ENCODE measurements at regions not wholly inside any gene's neighbourhood (a gene's known extent, or its start where the extent isn't known, plus 50 kb on each side); places are given as distances from the start of the nearest gene placed in this dataset.

DNA sequence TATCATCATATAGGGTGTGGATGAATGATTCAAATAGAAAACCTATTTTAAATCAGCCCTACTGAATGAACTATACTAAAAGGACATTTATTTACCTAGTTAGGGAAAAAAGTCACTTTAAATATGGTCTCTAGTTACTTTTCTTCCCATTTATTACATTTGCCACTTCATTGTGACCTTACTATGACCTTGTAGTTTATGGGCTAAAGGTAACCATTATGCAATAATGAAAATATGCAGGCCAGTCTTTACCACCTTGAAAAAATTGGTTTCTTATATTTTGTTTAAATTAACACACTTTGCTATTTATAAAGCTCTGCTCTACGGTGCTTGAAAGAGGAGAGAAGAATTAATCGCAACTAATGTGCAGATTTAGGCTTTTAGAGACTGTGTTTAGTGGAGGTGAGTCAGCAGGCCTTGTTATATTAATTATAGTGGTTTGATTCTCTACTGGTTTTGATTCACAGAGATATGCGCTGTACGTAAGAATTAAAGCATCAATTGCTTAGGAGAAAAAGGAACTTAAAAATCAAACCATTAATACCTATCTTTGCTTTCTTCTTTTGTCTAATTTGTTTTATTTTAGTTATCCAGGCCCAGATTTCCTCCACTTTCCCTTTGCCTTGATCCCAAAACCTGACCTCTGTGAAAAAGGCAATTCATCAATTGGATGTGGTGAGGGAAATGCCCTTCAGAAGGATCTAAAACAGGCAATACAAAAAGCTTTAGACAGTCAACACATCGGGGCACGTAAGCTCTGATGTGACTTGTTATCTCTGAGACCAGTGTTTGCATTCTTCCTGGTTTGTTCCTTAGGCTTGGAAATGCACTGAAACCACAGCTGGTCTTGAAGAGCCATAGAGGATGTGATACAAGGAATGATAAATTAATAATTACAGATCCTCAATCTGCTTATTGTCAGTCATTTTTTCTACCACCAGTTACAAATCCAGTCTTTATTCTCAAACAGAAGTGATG lies 141.2 kb upstream of the HDAC9 start:
- in situ Hi-C loops (cut with HindIII; ENCODE audit: low sequenced_read_pairs): loop anchor here (25.0 kb wide), 2 partner anchors 283 to 758 kb away; partner anchors contain the start of gene TWIST1

DNA sequence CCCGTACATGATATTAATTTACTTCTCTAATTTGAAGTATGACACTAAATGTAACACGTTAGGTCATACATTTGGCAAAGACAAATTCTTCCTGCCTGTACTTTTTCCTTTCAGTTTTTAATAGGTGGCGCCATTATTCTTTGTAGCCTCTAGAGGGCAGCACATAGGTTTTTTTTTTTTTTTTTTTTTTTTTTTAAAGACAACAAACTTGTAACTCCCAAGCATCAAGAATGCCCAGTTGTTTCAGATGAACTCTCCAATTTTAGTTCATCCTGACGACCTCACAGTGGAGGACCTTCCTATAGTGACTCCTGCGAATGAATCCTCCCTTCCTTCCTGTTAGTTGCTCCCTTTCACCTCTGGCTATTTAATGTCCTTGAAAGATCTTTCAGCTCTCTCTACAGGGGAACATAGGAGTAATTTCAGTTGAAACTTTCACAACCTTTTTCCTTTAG lies 139.3 kb upstream of the HDAC9 start:
- in situ Hi-C loops (cut with HindIII; ENCODE audit: low sequenced_read_pairs): loop anchor here (25.0 kb wide), 2 partner anchors 281 to 756 kb away; partner anchors contain the start of gene TWIST1

DNA sequence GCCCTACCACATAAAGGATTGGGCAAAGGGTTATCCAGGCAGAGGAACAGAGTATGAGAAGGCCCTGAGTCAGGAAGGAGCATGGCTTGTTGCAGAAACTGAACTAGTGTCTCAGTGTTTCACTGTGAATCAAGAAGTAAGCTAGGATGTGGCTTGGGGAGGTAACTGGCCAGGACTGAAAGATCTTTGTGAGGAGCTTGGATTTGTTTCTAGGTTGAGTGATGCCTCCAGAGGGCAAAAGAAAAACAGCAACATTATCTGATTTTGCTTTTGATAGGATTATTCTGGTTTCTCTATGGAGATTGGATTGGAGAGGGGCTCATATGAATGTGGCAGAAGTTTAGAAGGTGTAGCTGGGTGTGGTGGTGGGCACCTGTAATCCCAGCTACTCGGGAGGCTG lies 137.9 kb upstream of the HDAC9 start:
- in situ Hi-C loops (cut with HindIII; ENCODE audit: low sequenced_read_pairs): loop anchor here (25.0 kb wide), 2 partner anchors 280 to 755 kb away; partner anchors contain the start of gene TWIST1

DNA sequence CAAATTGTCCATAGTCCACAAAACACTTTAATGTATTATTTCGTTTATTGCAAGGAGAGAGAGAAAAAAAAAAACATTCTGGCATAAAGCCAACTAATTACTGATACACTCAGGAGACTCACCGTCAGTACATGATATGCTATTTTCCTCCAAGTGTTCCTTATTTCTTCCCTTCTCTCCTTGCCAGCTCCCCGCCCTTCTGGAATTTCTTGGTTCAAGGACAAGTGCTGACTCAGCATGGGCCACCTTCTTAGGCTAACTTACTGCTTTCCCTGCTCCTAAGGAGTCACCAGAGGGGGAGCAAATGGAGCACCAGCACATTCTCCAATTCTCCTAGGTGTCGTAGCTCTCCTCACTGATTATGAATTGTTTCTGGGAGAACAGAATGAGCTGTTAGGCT lies 133.8 kb upstream of the HDAC9 start:
- in situ Hi-C loops (cut with HindIII; ENCODE audit: low sequenced_read_pairs): loop anchor here (10.0 to 25.0 kb wide), 3 partner anchors 133 to 751 kb away; partner anchors contain the start of genes HDAC9 and TWIST1

DNA sequence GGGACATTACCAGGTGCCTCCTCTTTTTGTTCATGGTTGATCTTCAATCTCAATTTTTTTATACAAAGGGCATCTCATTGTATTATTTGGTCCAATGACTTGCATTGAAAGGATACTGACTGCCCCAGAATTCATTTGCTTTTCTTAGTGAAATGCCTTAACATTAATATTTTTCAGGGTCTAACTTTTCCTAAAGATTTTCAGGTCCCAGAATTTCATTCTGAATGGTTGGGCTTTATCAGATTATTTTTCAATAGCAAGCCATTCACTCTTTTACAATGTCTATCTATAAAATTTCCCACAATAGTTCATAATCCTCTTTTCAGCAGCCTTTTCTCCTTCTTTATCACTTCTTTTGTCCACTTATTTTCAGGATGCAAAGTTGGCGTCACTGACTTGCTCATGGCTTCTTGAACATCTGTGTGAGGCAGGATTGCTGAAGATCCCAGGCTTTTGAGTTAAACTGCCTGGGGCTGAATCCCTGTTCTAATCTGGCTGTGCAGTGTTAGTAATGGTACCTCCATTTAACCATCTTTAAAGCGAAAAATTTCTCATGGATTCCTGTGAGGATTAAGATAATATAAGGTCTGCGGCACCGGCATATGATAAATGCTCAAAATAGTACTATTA lies 131.7 kb upstream of the HDAC9 start:
- in situ Hi-C loops (cut with HindIII; ENCODE audit: low sequenced_read_pairs): loop anchor here (10.0 to 25.0 kb wide), 3 partner anchors 131 to 748 kb away; partner anchors contain the start of genes HDAC9 and TWIST1

DNA sequence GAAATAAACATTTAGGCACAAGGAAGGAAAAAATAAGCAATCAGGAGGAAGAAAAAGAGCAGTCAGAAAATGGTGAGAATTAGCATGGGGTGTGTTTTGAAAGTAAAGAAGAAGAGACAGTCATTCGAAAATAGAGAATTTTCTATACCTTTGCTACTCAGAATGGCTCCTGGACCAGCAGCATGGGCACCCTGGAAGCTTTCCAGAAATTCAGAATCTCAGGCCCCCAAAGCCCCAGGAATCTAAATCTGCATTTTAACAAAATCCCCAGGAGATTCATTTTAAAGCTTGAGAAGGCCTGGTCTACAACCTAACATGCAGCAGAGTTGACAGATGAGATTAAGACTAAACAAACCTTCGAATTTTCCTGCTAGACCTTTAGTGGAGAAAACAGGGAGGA lies 131.2 kb upstream of the HDAC9 start:
- in situ Hi-C loops (cut with HindIII; ENCODE audit: low sequenced_read_pairs): loop anchor here (10.0 to 25.0 kb wide), 3 partner anchors 130 to 748 kb away; partner anchors contain the start of genes HDAC9 and TWIST1

DNA sequence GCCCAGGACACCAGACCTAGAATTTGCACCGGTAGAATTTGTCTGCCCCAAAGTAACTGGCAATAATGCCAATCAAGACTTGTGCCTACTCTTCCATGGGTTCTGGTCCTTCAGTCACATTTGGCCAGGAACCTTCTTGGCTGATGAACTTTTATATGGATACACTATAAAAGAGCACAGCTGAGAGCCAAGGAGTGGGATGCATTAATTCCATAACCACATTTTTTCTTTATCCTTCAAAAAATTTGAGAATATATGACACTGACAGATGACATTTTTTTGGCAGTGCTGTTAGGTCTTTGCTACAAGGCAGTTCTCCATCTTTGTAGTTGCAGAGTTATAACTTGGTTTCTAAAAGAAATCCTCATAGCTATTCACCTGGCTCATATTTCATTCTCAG lies 129.2 kb upstream of the HDAC9 start:
- in situ Hi-C loops (cut with HindIII; ENCODE audit: low sequenced_read_pairs): loop anchor here (5.0 to 25.0 kb wide), 4 partner anchors 36 to 746 kb away; partner anchors contain the start of genes HDAC9 and TWIST1

DNA sequence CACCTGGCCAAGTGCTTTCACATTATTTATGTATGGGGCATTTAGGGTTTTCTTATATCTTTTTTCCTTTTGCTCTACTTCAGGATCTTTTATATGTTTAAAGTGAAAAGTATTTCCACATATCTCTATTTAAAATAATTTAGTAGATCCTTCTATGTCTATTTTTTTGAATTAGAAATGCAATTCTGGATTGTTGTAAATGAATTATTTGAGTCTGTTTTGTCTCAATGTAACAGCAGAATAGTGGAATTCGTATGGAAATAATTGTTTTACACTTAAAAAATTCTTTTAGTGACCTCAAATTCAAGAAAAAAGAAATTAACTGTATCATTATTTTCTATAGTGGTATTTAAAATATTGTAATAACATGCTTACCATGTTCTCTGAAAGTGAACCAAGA lies 126.5 kb upstream of the HDAC9 start:
- in situ Hi-C loops (cut with HindIII; ENCODE audit: low sequenced_read_pairs): loop anchor here (5.0 to 25.0 kb wide), 4 partner anchors 33 to 743 kb away; partner anchors contain the start of genes HDAC9 and TWIST1

DNA sequence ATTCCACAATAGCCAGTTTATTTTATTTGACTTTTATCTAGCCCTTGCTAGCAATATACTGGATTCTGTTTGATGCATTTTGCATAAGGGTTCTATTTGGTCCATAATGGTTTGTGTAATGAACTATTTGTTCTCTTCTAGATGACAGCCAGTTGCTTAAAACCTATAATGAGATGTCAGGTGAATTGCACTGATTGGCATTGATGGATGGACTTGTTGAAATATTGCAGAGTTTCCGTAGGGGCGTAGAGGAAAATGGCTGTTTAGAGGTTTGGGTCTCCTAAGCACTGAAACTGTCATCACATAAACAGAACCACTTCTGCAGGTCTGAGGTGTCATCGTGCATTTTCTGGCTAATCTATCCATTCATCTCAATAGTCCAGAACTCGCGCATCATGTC lies 124.9 kb upstream of the HDAC9 start:
- in situ Hi-C loops (cut with HindIII; ENCODE audit: low sequenced_read_pairs): loop anchor here (25.0 kb wide), 2 partner anchors 267 to 742 kb away; partner anchors contain the start of gene TWIST1

DNA sequence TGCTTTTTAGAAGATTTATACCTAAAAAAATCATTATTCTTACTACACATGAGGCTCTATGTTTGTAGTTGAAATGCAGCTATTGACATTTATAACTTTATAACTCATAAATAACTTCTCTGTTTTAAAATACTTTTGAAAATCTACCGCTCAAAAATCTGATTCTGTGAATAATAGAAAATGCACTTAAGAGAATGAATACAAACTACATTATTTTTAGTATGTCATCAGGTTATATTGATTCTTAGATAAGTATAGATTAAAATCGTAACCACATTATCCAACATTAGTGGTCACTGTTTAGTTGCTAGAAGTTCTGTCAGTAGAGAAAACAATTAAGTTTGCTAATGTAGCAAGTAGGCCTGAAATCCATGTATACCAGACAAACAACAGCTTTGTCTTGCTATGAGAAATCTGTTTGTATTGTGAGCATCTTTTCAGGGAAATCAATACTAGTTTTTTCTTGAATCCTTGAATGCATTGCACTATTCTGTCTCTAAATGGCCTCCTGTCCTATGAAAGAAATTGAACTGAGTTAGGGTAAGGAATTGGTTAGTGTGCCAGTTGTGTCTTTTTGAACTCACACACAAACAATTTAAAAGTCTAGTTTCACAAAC lies 116.5 kb upstream of the HDAC9 start:
- in situ Hi-C loops (cut with HindIII; ENCODE audit: low sequenced_read_pairs): no loop called here

DNA sequence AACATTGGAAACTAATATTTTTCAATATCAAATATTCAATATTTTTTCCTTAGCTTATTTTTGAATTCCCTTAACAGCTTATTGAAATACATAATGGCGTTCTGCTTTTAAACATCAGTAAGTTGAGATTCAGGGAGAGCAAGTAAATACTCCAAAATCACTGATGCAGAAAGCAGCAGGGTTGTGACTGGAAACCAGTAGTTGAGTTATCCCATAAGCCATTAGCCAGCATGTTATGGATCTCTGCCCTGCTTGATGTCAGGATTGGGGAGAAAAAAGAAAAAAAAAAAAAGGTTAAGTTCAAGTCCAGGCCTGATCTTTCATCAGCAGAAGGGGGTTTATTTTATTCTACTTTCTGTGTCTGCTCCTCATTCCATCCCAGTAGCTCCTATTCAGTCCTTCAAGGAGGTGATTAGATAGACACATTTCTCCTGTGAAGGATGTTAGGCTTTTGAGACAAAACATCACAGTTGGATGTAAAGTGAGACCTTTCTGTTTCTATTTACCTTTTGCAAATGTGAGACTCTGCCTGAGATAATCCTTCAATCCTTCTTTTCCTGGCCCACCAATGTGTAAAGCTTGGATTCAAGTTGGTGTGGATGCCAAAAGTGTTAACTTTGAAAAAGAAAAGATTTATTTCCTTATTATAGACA lies 110.9 kb upstream of the HDAC9 start:
- in situ Hi-C loops (cut with HindIII; ENCODE audit: low sequenced_read_pairs): no loop called here

DNA sequence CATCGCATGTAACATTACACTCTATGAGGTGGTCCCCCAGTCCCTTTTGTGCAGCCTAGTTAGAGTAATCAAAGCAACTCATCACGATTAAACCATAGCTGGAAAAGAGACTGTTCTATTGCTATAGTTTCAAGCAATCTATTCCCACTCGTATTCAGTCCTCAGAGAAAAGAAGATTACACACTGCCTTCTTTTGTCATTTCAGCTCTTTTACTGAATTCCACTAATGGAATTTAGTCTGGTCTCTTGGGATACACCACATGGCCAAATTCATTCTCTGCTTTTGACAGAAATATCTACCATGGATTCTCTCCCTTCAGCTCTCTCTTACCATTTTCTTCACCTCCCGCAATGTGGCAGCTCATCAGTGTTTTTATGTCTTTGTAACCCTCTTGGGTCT lies 108.9 kb upstream of the HDAC9 start:
- in situ Hi-C loops (cut with HindIII; ENCODE audit: low sequenced_read_pairs): no loop called here

DNA sequence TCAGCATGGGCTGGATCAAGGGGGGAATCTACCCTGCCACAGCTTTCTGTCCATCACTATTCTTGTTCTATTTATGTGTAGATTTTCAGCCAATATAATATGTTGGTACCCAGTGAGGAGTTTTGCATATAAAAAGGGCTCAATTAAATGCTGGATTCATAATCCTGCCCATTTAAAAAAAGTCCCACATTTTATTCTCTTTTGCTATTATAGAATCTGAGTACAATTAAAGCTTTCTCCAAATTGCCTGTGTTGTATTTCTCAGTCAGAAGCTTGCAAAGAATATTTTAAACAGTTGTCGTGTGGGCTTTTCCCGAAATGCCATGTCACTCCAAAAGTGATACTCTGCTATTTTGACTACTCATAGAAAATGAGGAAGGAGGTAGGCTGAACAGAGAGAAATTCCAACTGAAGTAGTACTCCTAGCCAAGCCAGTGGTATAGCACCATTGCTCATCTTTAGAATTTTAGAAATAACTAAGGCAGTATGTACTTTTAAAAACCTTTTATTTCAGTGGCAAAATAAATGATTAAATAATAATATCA lies 108.3 kb upstream of the HDAC9 start:
- in situ Hi-C loops (cut with HindIII; ENCODE audit: low sequenced_read_pairs): no loop called here

DNA sequence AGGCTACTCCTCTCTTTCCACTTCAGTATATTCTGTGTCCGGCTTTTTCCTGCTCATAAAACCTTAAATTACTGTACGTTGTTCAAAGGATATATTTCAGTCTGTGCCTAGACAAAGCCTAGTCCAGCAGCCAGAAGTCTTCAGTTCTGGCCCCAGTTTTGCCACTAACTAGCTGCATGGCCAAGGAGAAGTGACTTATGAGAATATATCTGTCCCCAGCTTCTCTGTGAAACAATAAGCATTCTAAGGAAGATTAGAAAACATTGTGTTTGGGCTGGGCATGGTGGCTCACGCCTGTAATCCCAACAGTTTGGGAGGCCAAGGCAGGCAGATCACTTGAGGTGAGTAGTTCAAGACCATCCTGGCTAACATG lies 105.0 kb upstream of the HDAC9 start:
- in situ Hi-C loops (cut with HindIII; ENCODE audit: low sequenced_read_pairs): no loop called here

DNA sequence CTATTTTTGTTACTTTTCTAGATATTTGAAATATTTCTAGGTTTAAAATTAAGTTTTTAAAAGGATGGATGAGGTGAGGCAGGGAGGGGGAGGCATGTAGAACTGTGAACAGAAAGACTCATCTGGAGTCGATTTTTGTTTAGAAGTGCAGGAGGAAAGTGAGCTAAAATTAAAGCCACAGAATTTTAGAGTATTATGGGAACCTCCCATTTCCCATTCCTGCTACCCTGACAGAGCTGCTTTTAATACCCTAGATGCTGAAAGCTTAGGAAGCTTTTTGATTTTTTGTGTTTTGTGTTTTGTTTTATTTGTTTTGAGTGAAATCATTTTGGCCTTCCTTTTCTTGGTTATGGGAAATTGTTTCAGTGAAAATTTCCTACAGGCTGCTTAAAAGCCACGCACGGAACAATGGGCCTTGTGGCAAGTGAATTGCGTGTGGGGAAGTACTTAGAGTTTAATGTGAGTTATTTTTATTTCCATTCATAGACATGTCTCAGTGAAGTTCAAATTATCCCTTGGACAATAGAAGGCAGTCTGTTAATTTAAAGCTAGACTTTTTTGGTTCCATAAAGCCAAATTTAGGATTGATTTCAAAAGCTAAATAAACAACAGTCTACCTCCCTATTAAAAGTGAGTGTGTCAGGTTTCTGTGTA lies 102.0 kb upstream of the HDAC9 start:
- in situ Hi-C loops (cut with HindIII; ENCODE audit: low sequenced_read_pairs): no loop called here

DNA sequence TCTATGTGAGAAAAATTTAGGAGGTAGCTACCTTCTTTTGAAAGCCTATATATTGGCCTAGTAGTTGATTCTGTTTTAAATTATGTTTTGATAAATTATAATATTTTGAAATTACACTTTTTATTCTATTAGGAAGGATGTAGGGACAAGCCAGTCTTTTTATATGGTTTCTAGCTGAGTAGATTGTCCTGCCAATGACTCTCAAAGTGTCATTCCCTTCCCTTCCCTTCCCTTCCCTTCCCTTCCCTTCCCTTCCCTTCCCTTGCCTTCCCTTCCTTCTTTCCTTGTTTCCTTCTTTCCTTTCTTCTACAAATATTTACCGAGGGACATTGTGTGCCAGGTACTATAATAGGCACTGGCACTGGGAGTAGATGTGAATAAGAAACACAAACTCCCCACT lies 99.7 kb upstream of the HDAC9 start:
- in situ Hi-C loops (cut with HindIII; ENCODE audit: low sequenced_read_pairs): no loop called here

DNA sequence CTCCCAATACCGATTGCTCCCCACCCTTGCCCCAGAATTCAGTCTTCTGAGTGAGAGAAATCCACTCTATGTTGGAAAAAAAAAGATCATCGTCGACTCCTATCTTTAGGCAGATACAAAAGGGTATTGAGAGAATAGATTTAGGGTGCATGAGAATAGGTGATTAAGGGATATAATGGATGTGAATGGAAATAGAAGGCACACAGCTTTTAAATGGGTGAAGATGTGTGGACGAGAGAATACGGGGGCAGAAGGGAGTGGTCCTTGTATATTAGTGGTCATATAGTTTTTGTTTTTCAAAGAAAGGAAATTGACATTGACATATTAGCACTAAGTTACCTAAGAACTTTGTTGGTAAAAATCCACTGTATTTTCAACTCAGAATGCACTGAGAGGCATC lies 98.6 kb upstream of the HDAC9 start:
- in situ Hi-C loops (cut with HindIII; ENCODE audit: low sequenced_read_pairs): no loop called here

DNA sequence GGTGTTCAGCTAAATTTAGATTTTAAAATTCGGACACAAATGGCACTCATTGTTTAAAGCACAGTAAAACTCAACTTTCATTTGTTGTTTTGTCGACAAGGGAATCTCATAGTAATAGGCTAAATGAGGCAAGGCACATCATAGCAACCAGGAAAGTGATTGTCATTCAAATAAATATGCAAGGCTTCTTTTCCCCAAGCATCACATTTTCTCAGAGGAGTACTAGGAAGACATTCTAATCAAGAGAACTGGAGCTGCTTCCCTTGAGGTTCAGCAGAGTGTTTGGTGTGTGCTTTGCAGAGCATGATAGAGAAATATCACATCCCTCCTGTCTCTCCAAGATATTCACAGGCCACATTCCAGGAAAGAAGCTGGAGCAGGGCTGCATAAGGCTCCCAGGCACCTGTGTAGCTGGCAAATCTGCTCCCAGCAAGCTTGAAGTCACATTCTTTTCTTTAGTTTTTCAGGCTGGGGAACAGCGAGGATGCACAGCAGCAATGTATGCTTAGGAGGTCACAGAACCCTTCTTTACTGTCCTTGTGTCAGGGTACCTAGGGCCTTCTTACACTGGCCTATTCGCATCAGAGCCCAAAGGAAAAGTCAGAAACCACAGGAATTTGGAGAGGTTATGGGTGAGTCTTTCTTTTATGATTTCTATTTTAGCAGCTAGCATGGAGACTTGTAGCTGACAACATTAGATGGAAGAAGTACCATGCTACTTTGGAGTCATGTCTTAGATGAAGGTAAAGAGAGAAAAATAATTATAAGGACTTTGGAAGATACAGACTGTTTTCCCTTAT lies 95.9 kb upstream of the HDAC9 start:
- in situ Hi-C loops (cut with HindIII; ENCODE audit: low sequenced_read_pairs): loop anchor here (5.0 kb wide), 1 partner anchor 32 kb away; no protein-coding TSS in a partner anchor

DNA sequence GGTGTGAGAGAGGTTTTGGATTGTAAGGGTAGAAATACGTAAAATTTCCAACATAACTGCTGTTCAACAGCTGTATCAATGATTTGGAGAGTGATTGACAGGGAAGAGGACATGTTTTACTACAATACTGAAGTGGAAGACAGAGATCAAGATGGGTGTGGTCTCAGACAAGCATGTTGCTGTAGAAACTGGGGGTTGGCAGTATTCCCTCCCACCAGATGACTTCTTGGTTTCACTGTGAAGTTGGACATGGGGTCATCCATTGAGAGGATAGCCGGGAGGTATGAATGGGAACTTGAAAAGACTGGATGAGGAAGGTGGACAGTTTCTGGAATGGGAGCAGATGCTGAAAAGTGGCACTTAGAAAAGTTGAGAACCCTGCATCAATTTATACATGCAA lies 95.3 kb upstream of the HDAC9 start:
- in situ Hi-C loops (cut with HindIII; ENCODE audit: low sequenced_read_pairs): loop anchor here (5.0 kb wide), 1 partner anchor 33 kb away; no protein-coding TSS in a partner anchor
